Superior temporal gyrus (tissue), 1 donor: ENCODE measurements at regions not wholly inside any gene's neighbourhood (a gene's known extent, or its start where the extent isn't known, plus 50 kb on each side); places are given as distances from the start of the nearest gene placed in this dataset.

Experiments
- DNase-seq: peaks from one replicate; pipeline ENCODE4 v3.0.0-alpha.2; 2016; ENCODE audit errors: extremely low spot score

- DNase-seq: no peak
Observed at GRCh38 chr5:166936351-166936750, 1355.1 kb upstream of the WWC1 start.

GRCh38 chr5:166938071-166938470 is 1353.4 kb upstream of the WWC1 start:
- DNase-seq: no peak

DNA sequence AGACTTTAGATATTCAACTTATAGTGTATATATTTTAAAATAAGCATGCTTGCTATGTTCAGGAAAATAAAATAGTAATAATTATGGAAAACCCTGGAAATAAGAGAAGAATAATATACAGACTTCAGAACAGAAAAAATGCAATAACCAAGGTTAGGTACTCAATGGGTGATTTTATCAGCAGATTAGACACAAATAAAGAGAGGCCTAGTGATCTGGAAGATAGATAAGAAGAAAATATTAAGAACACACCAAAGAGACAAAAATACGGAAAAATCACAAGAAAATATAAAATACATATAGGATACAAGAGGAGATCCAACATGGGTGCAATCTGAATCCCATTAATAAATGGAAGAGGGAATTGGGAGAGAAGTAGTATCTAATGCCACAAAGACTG is 1348.5 kb upstream of the WWC1 start:
- DNase-seq: no peak

DNA sequence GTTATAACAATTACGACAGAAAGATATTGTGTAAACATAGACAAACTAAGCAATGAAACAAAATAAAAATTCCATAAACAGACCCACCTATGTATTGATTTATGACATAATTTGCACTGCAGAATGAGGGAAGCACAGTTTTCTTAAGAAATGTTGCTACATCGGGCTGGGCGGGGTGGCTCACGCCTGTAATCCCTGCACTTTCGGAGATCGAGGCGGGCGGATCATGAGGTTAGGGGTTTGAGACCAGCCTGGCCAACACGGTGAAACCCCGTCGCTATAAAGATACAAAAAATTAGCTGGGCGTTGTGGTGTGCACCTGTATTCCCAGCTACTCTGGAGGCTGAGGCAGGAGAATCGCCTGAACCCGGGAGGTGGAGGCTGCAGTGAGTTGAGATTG is 1344.4 kb upstream of the WWC1 start:
- no peak for DNase-seq

DNA sequence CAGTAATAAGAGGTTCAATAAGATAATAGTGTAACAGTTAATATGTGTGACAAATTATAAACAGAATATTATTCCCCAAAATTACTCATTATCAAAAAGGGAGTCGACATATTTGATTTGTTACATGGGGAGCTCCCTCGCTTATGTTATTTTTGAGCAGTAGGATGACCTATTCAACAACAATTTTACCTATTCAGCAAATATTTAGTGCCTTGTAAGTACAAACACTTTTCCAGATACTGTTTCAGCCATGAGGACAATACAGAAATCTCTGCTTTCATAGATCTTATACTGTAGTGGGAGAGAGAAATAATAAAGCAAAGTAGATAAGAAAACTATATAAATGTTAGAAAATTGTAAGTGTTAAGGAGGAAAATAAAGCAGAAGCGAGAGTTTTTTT is 1342.8 kb upstream of the WWC1 start:
- DNase-seq: no peak

GRCh38 chr5:166952048-166952447 is 1339.4 kb upstream of the WWC1 start:
- DNase-seq: no peak

- DNase-seq: no peak
Observed at GRCh38 chr5:166957782-166958181, 1333.7 kb upstream of the WWC1 start.

GRCh38 chr5:166959766-166960165 is 1331.7 kb upstream of the WWC1 start:
- no peak for DNase-seq

GRCh38 chr5:166961028-166961427 is 1330.4 kb upstream of the WWC1 start:
- no peak for DNase-seq

DNA sequence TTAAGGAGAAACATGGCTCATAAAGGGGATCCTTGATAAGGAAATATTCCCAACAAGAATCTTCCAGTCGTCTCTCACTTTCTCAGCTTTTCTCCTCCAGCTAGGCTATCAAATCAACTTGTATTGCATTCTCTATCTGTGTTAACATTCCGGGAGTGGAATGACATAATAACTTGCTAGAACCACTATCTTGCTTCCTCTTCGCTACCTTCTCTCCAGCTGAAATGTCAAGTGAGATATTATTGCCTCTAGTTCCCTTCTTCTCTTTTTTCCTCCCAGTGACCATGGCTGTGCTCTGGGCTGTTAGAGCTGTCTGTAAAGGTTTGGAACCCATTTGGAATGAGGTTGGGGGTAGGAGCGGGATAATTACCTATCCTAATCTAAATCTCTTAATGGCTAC is 1329.5 kb upstream of the WWC1 start:
- no peak for DNase-seq

- no peak for DNase-seq
Observed at GRCh38 chr5:166962461-166962860, 1329.0 kb upstream of the WWC1 start.

DNA sequence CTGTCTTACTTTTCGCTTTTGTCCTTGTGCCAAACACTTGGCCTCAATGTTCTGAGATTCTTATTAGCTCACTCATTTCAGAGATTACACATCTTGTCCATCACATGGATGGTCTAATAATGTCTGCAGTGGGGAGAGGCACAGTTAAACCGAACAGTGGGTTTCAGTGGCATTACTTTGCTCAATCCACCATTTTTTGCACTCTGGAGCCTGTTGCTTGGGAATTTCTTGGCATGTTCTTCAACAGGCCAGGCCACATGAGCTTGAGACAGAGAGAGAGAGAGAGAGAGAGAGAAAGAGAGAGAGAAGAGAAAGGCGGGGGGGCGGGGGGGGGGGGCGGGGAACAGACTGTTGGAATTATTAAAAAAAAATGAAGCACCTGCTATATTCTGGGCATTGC is 1327.8 kb upstream of the WWC1 start:
- DNase-seq: no peak

DNA sequence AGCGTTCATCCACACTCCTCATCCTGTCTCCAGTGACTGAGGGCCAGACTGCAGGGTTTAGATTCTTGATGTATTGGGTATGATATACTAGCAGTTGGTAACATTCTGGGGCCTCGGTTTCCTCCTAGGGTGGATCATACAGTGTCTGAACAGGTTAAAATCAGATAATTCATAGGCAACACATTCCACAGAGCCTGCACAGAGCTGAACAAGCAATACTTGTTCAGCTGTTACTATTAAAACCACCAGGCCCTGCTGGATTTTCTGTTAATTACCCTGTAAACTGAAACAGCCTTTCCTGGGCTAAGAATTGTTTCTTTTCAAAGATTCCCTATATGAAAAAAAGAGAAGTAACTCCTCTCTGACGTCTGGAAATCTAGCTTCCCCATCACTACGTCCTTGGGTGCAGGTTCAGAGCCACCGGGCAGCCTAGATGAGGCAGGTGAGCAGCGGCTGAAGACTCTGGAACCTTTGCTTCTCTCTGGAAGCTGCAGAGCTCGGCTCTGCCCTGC is 1313.5 kb upstream of the WWC1 start:
- peak; percentile 51 for DNase-seq

GRCh38 chr5:166979307-166979895 is 1312.0 kb upstream of the WWC1 start:
- DNase-seq: no peak

DNA sequence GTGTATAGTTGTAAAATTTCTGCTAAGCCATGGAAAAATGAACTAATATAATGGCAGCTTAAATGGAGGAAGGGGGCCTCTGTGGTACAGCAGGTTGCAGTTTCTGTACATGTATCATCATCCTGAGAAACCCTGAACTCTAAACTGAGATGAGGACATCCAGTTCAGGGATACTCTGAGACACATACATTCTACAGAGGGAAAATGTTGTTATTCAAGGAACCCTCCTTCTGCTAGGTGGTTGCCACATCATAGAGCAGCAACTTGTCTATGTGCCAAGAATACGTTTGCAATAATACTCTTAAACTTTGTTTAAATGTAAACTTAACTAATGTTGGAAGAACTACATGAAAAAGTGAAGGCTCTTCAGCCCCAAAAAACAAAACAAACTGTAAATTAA is 1310.8 kb upstream of the WWC1 start:
- DNase-seq: no peak

GRCh38 chr5:166982226-166982625 is 1309.2 kb upstream of the WWC1 start:
- no peak for DNase-seq

GRCh38 chr5:166991601-166992000 is 1299.8 kb upstream of the WWC1 start:
- no peak for DNase-seq

GRCh38 chr5:166992108-166992507 is 1299.3 kb upstream of the WWC1 start:
- no peak for DNase-seq

GRCh38 chr5:166992874-166993722 is 1298.3 kb upstream of the WWC1 start:
- peak; percentile 64 for DNase-seq

GRCh38 chr5:166994226-166994625 is 1297.2 kb upstream of the WWC1 start:
- DNase-seq: no peak

DNA sequence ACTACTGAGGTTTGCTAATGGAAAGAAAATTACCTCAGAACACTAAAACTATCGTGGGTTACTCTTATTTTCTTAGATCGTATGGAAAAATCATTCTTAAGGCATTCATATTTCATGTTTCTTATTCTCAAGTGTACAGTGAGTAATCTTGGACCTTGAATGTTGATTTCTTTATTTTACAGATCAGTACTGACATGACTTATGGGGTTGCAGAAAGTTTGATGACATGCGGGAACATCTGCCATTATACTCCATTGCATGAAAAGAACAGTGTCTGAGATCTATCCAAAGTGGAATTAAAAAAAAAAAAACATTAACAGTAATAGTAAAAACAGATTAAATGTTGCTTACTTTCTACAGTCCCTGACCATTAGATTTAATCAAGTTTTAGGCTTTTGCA is 1290.2 kb upstream of the WWC1 start:
- no peak for DNase-seq

DNA sequence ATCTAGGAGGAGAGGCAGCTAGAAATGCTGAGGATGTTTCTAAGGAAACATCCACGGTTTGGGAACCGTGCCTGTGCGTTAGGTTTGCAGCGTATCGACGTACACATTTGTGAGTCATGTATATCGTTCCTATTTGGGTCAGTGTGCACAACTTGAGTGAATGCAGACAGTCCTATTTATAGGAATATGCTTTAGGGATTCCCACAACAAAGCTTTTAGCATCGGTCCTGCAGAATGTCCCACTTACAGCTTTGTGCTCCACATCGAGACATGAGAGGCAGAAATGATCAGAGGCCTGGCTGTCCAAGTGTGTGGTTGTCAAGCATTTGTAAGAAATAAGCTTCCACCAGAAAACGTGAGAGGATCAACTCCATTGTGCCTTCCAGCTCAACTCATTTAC is 1282.7 kb upstream of the WWC1 start:
- DNase-seq: peak; percentile 46

DNA sequence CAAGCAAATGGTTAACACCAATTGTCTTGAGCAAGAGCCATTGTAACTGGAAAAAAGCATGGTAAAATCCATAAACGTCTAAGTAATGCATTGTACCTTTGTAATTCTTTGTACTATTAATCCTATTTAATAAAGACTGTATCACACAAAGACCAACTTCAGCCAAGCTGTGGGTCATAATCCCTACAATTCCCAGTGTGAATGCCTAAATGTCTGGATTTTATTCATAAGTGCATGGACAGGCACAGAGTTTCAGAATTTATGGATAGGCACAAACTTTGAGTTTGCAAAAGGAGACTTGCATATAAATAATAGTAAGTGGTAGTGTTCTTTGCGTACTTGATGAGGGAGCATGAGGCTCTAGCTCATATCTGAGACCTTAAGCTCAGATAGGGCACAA is 1280.2 kb upstream of the WWC1 start:
- no peak for DNase-seq
